ENCODE measurements at regions not wholly inside any gene's neighbourhood (a gene's known extent, or its start where the extent isn't known, plus 50 kb on each side); places are given as distances from the start of the nearest gene placed in this dataset.

GRCh38 chr3:161637559-161637958 lies 141.0 kb downstream of the OTOL1 start:
- TF ChIP-seq CTCF (IDR thresholded peaks at IDR 0.05; ENCODE audit: insufficient read depth, low read depth, low read length), result no peak
- no peak for TF ChIP-seq EZH2 (IDR thresholded peaks at IDR 0.05; ENCODE audit: insufficient read depth, low read length)
